Activated CD8-positive, alpha-beta memory T cell treated with anti-CD3 and anti-CD28 coated beads, Interleukin-2, amount 50 U/mL, for 24 hours (primary cell): ENCODE measurements at regions not wholly inside any gene's neighbourhood (a gene's known extent, or its start where the extent isn't known, plus 50 kb on each side); places are given as distances from the start of the nearest gene placed in this dataset.
"Not testable (repeated sequence)": the region's sequence is repeated elsewhere in the genome, so short reads cannot be mapped to it uniquely, and the experiment has no call there.

Experiments used
- DNase-seq: peaks from one replicate; pipeline ENCODE4 v3.0.0-alpha.2; 2020; ENCODE audit errors: extremely low read depth

GRCh38 chr11:80958987-80959386 lies 1518.2 kb upstream of the TENM4 start:
- no peak for DNase-seq

GRCh38 chr11:80958361-80958760 lies 1517.5 kb upstream of the TENM4 start:
- DNase-seq: no peak

GRCh38 chr11:80955588-80955987 lies 1514.8 kb upstream of the TENM4 start:
- DNase-seq: no peak

GRCh38 chr11:80948781-80949180 lies 1508.0 kb upstream of the TENM4 start:
- no peak for DNase-seq

- DNase-seq: no peak
Observed at GRCh38 chr11:80944758-80945157, 1503.9 kb upstream of the TENM4 start.

- DNase-seq: no peak
Observed at GRCh38 chr11:80943226-80943625, 1502.4 kb upstream of the TENM4 start.

GRCh38 chr11:80937842-80938241 lies 1497.0 kb upstream of the TENM4 start:
- no peak for DNase-seq

GRCh38 chr11:80930038-80930437 lies 1489.2 kb upstream of the TENM4 start:
- no peak for DNase-seq

- no peak for DNase-seq
Observed at GRCh38 chr11:80929031-80929805, 1488.4 kb upstream of the TENM4 start.

- DNase-seq: no peak
Observed at GRCh38 chr11:80925321-80925720, 1484.5 kb upstream of the TENM4 start.

- not testable (repeated sequence) for DNase-seq
Observed at GRCh38 chr11:80921310-80921709, 1480.5 kb upstream of the TENM4 start.

- DNase-seq: no peak
Observed at GRCh38 chr11:80916173-80916798, 1475.5 kb upstream of the TENM4 start.

GRCh38 chr11:80914311-80914710 lies 1473.5 kb upstream of the TENM4 start:
- no peak for DNase-seq

- no peak for DNase-seq
Observed at GRCh38 chr11:80911666-80912065, 1470.8 kb upstream of the TENM4 start.

GRCh38 chr11:80900265-80900664 lies 1459.4 kb upstream of the TENM4 start:
- no peak for DNase-seq

GRCh38 chr11:80899381-80899780 lies 1458.6 kb upstream of the TENM4 start:
- no peak for DNase-seq

- DNase-seq: no peak
Observed at GRCh38 chr11:80898910-80899309, 1458.1 kb upstream of the TENM4 start.

- DNase-seq: no peak
Observed at GRCh38 chr11:80886684-80887083, 1445.9 kb upstream of the TENM4 start.

GRCh38 chr11:80873310-80873999 lies 1432.6 kb upstream of the TENM4 start:
- DNase-seq: no peak

- no peak for DNase-seq
Observed at GRCh38 chr11:80872116-80872728, 1431.4 kb upstream of the TENM4 start.

- no peak for DNase-seq
Observed at GRCh38 chr11:80868831-80869230, 1428.0 kb upstream of the TENM4 start.

- DNase-seq: no peak
Observed at GRCh38 chr11:80862011-80862410, 1421.2 kb upstream of the TENM4 start.
